Activated T-helper 17 cell treated with anti-CD3 and anti-CD28 coated beads, Interleukin-2, amount 50 U/mL, for 72 hours (primary cell): ENCODE measurements at regions not wholly inside any gene's neighbourhood (a gene's known extent, or its start where the extent isn't known, plus 50 kb on each side); places are given as distances from the start of the nearest gene placed in this dataset.

Experiments used
- ATAC-seq: fragments of 150-1000 bp; cut with Tn5 transposase; replicated peaks from 2 replicates; pipeline ENCODE4 v1.10.0; 2021; ENCODE audit warnings: mild to moderate bottlenecking, moderate library complexity
- H3K27ac Mint-ChIP-seq: one replicate; pipeline ENCODE4 v1.8.0; 2022; ENCODE audit warnings: mixed read lengths
- H3K27me3 Mint-ChIP-seq: one replicate; pipeline ENCODE4 v1.8.0; 2022; ENCODE audit warnings: mixed read lengths
- H3K36me3 Mint-ChIP-seq: one replicate; pipeline ENCODE4 v1.8.0; 2022; ENCODE audit warnings: low read depth, mild to moderate bottlenecking, mixed read lengths
- H3K4me1 Mint-ChIP-seq: one replicate; pipeline ENCODE4 v1.8.0; 2022; ENCODE audit warnings: mixed read lengths
- H3K4me3 Mint-ChIP-seq: one replicate; pipeline ENCODE4 v1.8.0; 2022; ENCODE audit warnings: mild to moderate bottlenecking, mixed read lengths
- H3K9me3 Mint-ChIP-seq: one replicate; pipeline ENCODE4 v1.8.0; 2022; ENCODE audit warnings: mixed read lengths

DNA sequence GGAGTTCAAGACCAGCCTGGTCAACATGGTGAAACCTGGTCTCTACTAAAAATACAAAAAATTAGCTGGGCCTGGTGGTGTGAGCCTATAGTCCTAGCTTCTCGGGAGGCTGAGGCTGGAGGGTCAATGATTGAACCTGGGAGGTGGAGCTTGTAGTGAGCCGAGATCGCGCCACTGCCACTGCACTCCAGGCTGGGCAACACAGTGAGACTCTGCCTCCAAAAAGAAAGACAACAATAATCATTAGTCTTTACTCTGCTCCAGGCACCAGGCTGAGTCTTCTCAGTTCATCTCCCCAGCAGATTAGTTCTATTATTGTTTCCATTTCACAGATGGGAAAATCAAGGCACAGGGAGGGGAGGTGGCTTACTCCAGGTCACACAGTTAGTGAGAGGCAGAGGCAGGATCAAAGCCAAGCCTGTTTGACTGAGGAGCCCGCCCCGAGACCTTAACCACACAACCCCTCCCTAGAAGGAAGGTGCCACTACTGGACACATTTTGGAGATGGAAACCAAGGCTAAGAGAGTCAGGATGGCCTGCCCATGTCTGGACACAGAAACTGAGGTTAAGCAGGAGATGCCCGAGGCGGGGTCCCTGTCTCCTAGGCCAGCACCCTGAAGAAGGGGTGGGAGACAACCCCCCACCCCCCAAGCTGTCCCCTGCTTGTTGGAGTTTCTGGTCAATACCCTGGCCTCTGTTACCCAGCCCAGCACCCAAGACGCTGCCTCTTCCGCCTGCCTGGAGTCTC is 75.8 kb downstream of the CEBPB start:
- Mint-ChIP-seq H3K4me1 (no peaks in the 10 kb centered on the region), H3K4me3 (no peak overlapping the region), H3K36me3 (no peaks in the 10 kb centered on the region), H3K9me3 (no peaks in the 10 kb centered on the region), H3K27ac (peak overlapping the region; percentile 39), H3K27me3 (peaks cover 14% of the 10 kb centered on the region)
- ATAC-seq = no peak

DNA sequence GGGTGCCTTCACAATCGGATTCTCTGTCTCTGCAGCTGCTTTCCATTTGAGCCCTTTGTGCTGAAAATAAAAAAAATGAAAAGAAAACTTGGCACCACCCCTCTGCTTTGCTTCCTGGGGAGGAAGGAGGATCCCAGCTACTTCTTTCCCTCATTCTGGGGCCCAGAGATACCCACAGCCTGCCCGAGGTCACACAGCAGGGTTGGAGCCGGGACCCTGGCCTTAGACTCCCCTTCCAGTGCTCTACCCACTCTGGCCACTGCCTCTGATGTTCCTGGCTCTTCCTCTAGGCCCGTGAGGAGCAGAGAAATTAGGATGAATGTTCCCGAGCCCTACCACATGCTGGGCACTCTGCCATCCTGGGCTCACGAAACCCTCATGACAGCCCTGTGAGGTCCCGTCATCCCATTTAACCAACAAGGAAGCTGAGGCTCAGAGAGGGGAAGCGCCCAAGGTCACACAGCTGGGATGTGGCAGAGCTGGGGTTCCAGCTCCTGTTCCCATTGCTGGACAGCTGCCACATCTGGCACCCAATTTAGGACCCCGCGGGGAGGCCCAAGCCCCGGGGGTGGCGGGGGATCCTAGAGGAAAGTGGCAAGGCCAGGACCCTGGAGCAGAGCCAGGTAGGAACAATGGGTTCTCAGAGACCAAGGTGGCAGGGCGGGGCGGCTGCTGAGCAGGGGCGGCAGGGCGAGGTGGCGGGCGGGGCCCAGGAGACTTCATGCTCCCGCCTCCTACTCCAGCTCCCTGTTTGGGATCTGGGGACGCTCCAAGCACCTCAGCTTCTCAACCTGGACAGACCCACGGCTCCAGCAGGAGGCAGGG is 76.6 kb downstream of the CEBPB start:
- no peaks in the 10 kb centered on the region for H3K36me3 Mint-ChIP-seq
- H3K9me3 Mint-ChIP-seq = no peaks in the 10 kb centered on the region
- peaks cover 16% of the 10 kb centered on the region for H3K27me3 Mint-ChIP-seq
- no peak for ATAC-seq
- H3K4me1 Mint-ChIP-seq = no peaks in the 10 kb centered on the region
- peak overlapping the region; percentile 39 for H3K27ac Mint-ChIP-seq
- H3K4me3 Mint-ChIP-seq = no peak overlapping the region

DNA sequence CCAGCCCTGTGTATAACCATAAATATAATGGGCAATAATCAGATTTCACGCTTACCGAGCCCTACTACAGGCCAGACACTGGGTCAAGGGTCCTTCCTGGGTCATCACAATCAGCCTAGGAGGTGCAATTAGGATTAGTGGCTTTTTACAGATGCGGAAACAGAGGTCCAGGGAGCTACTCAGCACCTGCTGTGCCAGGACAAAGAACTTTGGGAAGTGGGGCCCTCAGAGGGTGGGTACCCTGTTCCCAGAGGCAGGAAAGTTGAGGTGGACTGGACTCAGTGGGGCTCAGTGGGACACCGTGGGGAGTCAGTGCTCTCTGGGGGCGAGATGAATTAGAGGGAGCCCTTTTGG is 77.2 kb downstream of the CEBPB start:
- H3K27ac Mint-ChIP-seq = no peak overlapping the region
- H3K4me1 Mint-ChIP-seq = no peaks in the 10 kb centered on the region
- no peaks in the 10 kb centered on the region for H3K36me3 Mint-ChIP-seq
- H3K4me3 Mint-ChIP-seq = no peak overlapping the region
- no peak for ATAC-seq
- peaks cover 16% of the 10 kb centered on the region for H3K27me3 Mint-ChIP-seq
- H3K9me3 Mint-ChIP-seq = no peaks in the 10 kb centered on the region

DNA sequence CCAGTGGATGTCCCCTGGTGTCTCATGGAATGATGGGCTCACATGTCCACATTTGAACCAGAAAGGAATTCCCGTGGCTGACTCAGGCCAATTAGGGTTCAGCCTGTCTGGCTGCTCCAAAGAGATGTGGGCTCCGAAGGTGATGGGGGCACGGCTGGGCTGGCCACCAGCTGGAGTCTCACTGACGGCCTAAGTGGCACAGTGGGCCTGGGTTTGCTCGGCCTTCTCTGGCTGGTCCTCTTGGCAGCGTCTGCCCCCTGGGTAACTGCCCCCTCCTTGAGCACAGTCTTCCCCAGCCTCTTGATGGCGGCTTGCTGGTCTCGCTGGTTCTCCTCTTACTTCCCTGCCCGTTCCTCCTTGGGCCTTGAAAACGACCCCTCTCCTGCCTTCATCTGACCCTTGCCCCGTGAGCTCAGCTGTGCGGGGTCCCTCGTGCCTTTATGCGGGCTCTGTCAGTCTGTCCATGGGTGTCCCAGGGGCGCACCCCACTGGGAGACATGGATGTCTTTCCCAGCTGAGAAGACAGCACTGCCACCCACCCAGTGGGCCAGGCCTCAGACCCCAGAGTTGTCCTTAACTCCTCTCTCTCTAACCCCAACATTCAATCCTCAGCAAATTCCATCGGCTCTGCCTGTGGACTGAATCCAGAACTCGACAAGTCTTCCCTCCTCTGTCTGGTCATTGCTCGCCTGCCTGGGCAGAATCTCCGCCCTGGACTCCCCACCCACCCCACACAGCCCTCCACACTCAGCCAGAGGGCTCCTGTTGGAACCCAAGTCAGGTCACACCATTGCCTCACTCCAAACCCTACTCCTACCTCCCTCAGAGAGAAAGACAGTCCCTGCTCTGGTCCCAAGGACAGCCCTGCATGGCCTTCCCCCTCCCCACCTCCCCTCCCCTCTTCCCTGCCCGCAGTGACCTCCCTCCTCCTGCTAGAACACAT is 78.7 kb downstream of the CEBPB start:
- ATAC-seq = no peak
- Mint-ChIP-seq H3K9me3 (no peaks in the 10 kb centered on the region), H3K36me3 (no peaks in the 10 kb centered on the region), H3K4me3 (no peak overlapping the region), H3K4me1 (no peaks in the 10 kb centered on the region), H3K27me3 (peaks cover 16% of the 10 kb centered on the region), H3K27ac (no peak overlapping the region)

DNA sequence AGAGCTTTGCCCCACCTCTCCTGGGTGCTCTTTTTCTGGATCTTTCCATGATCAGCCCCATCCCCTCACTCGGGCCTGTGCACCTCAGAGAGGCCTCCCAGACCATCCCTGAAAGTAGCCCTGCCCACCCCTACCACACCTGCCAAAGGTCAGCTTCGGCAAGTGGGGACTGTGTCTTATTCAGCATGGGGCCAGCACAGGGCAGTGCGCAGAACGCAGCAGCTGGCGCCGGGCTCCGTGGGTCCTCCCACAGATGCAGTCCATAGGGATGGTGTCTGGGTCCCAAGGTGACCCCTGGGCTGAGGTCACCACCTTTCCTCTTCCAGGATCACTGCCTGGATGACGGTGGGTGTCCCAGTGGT is 79.4 kb downstream of the CEBPB start:
- no peaks in the 10 kb centered on the region for H3K9me3 Mint-ChIP-seq
- no peak for ATAC-seq
- no peak overlapping the region for H3K4me3 Mint-ChIP-seq
- H3K27me3 Mint-ChIP-seq = peaks cover 16% of the 10 kb centered on the region
- no peaks in the 10 kb centered on the region for H3K36me3 Mint-ChIP-seq
- H3K27ac Mint-ChIP-seq = no peak overlapping the region
- H3K4me1 Mint-ChIP-seq = no peaks in the 10 kb centered on the region

DNA sequence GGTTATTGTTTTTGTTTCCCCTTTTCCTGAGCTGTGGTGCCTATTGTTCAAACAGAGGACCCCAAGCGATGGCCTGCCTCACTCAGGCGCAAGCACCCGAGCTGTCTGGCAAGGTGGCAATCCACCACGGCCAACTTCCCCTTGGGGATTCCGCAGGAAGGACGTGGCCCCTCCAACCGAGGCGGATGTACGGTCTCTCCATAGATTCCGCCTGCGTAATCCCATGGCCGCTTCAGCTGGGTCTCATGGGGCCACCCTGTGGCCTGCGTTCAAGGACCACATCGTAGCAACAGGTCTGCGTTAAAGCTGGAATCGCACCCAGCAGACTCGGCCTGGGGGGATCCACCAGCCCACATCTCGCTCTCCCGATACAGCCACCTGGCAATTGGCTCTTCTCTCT is 79.9 kb downstream of the CEBPB start:
- Mint-ChIP-seq H3K27ac (no peak overlapping the region), H3K4me1 (no peaks in the 10 kb centered on the region), H3K27me3 (peaks cover 16% of the 10 kb centered on the region), H3K4me3 (no peak overlapping the region), H3K9me3 (no peaks in the 10 kb centered on the region), H3K36me3 (no peaks in the 10 kb centered on the region)
- ATAC-seq = no peak

DNA sequence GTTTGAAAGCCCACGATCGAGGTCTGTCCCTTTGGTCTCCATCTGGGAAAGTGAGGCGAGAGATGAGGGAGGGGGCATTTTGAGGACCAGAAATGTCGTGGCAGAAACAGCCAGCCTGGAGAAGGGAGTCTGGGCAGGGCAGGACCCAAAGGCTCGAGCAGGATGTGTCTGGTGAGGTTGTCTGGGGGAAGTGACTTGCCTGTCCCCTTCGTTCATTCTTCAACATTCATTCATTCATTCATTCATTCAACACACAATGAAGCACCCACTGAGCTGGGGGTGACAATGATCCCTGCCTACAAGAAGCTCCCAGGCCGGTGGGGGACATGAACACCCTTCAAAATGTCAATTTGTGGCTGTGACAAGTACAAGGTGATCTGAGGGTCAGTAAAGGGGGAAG is 80.5 kb downstream of the CEBPB start:
- no peak overlapping the region for H3K27ac Mint-ChIP-seq
- ATAC-seq = no peak
- H3K4me3 Mint-ChIP-seq = no peak overlapping the region
- no peaks in the 10 kb centered on the region for H3K9me3 Mint-ChIP-seq
- H3K36me3 Mint-ChIP-seq = no peaks in the 10 kb centered on the region
- no peaks in the 10 kb centered on the region for H3K4me1 Mint-ChIP-seq
- peaks cover 16% of the 10 kb centered on the region for H3K27me3 Mint-ChIP-seq

DNA sequence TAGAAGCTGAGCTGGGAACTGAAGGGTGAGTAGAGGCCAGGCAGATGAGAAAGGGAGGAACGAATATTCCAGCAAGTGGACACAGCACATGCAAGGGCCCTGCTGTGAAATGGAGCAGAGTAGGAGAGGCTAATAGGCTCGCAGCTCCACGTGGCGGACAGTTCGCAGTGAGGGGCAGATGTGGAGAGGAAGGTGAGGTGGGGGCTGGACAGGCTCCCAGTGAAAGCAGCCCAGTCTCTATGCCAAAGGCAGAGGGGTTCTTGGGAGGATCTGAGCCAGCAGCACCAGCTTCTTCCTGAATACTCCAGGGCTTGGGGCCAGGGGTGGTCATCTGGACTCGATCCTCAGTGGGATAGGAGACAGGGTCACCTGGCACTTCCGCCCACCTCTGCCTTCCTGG is 81.0 kb downstream of the CEBPB start:
- H3K36me3 Mint-ChIP-seq = no peaks in the 10 kb centered on the region
- H3K27me3 Mint-ChIP-seq = peaks cover 16% of the 10 kb centered on the region
- no peaks in the 10 kb centered on the region for H3K4me1 Mint-ChIP-seq
- no peak for ATAC-seq
- no peaks in the 10 kb centered on the region for H3K9me3 Mint-ChIP-seq
- no peak overlapping the region for H3K27ac Mint-ChIP-seq
- no peak overlapping the region for H3K4me3 Mint-ChIP-seq

DNA sequence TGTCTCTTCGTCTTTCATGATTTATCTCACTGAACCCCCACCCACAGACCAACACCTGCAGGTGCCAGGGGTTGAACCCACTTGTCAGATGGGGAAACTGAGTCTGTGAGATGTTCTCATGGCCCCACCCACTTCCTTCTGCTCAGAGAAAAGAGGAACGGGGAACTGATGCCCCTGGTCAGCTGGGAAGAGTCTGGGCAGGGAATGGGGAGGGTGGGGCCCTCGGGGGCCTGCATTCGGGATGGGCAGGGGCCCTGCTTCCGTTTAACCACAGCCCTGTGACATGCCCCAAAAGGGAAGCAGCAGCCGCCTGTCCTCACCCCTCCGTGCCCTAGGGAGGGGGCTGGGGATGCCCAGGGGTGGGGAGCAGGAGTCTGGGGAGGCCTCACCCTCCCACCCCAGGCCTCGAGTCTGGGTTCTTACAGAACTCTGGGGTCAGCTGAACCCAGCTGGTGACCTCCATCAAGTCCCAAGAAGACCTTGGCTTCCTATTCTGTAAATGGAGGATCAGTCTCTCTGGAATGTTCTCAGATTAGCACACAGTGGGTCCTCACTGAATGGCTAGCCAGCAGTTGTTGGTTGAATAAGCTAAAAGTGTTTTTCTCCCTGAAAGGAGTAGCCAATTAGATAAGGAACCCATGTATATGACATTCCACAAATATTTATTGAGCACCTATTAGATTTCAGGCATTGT is 81.5 kb downstream of the CEBPB start:
- Mint-ChIP-seq H3K9me3 (no peaks in the 10 kb centered on the region), H3K4me3 (no peak overlapping the region)
- ATAC-seq = no peak

DNA sequence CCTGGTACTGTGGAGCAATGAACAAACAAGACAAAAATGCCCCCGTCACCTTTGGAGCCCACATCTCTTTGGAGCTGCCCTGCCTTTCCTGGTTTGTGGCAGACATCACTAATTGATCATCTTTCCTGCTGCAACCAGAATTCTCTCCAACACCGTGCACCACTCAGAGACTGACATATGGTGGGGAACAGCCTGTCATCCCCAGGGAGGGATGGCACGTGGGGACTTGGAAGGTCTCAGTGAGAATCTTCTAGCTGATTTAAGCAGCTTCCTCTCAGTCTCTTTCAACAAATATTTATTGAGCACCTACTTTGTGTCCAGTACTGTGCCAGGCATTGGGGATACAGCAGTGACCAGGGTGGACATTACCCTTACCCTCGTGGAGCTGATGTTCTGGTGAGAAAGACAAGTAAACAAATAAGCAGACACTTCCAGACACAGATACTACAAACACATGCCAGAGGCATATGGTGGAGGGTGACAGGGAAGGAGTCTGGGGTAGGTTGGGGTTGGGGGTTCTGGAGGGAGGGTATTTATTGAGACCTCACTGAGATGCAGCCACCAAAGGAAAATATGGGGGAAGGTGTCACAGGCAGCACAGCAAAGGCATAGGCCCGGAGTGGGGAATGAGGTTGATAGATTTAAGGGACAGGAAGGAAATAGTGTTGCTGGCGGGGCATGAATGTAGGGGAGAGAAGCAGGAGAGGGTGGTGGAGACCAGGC is 82.3 kb downstream of the CEBPB start:
- peaks cover 21% of the 10 kb centered on the region for H3K27me3 Mint-ChIP-seq
- ATAC-seq = no peak
- H3K4me3 Mint-ChIP-seq = no peak overlapping the region
- no peaks in the 10 kb centered on the region for H3K4me1 Mint-ChIP-seq
- H3K36me3 Mint-ChIP-seq = no peaks in the 10 kb centered on the region
- no peaks in the 10 kb centered on the region for H3K9me3 Mint-ChIP-seq
- H3K27ac Mint-ChIP-seq = no peak overlapping the region

More for the DNA sequence above, 81.5 kb downstream of the CEBPB start:
- no peak overlapping the region for H3K27ac Mint-ChIP-seq
- no peaks in the 10 kb centered on the region for H3K4me1 Mint-ChIP-seq
- H3K27me3 Mint-ChIP-seq = peaks cover 20% of the 10 kb centered on the region
- no peaks in the 10 kb centered on the region for H3K36me3 Mint-ChIP-seq

DNA sequence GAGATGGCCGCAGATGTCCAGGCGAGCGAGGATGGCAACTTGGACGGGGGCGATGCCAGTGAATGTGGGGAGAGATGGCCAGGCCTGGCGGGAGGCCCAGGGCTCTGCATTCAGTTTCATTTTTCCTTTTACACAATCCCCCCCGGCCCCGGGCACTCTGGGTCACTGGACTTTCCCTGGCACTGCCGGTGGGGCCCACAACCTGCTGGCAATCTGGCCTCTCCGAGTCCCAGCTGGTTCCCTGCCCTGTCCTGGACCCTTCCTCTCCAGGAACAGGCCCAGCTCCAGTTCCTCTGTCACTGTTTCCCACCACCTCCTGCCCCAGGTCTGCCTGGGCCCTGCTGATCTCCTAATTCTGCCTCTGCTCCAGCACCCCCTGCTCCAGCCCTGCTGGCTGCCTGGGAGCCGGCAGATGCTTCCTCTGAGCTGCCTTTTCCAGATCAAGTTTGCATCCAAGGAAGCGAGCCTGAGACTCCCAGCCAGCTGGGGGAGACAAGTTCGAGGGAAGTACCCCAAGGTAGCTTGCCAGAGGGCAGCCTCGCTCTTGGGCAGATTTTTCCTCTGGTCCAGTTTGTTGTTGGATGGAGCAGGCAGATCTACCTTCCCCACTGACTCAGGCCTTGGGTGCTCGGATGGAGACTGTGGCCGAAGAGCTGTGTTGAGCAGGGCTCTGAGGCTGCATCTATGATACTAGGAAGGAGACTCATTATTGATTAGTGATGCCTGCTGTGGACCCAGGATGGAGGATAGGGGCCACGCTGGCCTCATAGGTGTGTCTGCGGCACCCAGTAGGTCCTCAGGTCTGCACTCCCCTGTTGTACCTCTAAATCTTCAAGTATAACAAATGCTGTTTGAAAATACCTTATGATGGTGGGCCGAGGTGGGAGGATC is 83.2 kb downstream of the CEBPB start:
- H3K9me3 Mint-ChIP-seq = no peaks in the 10 kb centered on the region
- H3K4me1 Mint-ChIP-seq = no peaks in the 10 kb centered on the region
- H3K36me3 Mint-ChIP-seq = no peaks in the 10 kb centered on the region
- H3K4me3 Mint-ChIP-seq = no peak overlapping the region
- peak overlapping the region; percentile 29 for H3K27ac Mint-ChIP-seq
- ATAC-seq = no peak
- peaks cover 25% of the 10 kb centered on the region for H3K27me3 Mint-ChIP-seq

DNA sequence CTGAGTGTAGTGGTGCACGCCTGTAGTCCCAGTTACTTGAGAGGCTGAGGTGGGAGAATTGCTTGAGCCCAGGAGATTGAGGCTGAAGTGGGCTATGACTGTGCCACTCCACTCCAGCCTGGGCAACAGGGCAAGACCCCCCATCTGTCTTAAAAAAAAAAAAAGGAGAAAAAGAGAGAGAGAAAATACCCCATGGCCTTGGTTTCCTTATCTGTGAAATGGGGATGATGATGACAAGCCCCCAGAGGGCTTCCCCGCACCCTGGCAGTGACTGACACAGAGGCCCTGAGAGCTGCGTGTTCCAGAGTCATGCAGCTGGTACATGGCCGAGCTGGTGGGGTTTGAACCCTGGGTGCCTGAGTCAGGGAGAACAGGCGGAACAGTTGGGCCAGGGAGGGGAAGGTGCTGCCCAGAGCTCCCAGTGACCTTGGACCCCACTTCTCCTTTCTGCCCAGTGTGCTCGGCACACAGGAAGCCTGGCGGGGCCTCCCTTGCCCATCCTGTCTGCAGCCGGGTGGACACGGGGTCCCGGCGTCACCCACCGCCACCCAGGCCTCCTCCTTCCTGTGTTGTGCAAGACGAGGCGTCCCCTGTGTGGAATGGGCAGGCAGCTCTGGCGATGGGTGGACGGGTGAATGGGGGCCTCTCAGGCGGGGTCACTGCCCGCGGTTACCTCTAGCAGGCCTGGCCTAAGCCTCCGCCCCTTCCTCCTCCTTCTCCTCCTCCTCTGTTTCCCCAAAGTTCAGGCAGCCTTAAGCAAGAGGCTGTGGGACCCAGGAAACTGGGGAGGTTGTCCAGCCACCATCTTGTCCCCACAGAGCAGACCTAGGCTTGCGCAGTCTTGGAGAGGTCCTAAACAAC is 84.2 kb downstream of the CEBPB start:
- no peak overlapping the region for H3K4me3 Mint-ChIP-seq
- peaks cover 22% of the 10 kb centered on the region for H3K27me3 Mint-ChIP-seq
- peak overlapping the region; percentile 29 for H3K27ac Mint-ChIP-seq
- no peaks in the 10 kb centered on the region for H3K9me3 Mint-ChIP-seq
- H3K36me3 Mint-ChIP-seq = no peaks in the 10 kb centered on the region
- H3K4me1 Mint-ChIP-seq = no peaks in the 10 kb centered on the region
- no peak for ATAC-seq
